Suprapubic skin (tissue), 4 donors: ENCODE measurements at regions not wholly inside any gene's neighbourhood (a gene's known extent, or its start where the extent isn't known, plus 50 kb on each side); places are given as distances from the start of the nearest gene placed in this dataset.

ENCODE experiments used
- DNase-seq, 2 donors: peaks; one replicate each; pipeline ENCODE4 v3.0.0-alpha.2; 2019; ENCODE audit warnings: low spot score in 2 of 2
- H3K27ac ChIP-seq: fragments of 200-600 bp; sonication (generic); one replicate; pipeline ENCODE4 v1.5.1; 2019
- H3K27me3 ChIP-seq: fragments of 200-600 bp; sonication (generic); one replicate; pipeline ENCODE4 v1.5.1; 2019
- H3K36me3 ChIP-seq: fragments of 200-600 bp; sonication (generic); one replicate; pipeline ENCODE4 v1.5.1; 2019
- H3K4me1 ChIP-seq: fragments of 200-600 bp; sonication (generic); one replicate; pipeline ENCODE4 v1.5.1; 2019
- H3K4me3 ChIP-seq: fragments of 200-600 bp; sonication (generic); one replicate; pipeline ENCODE4 v1.5.1; 2019; ENCODE audit warnings: mild to moderate bottlenecking
- H3K9me3 ChIP-seq: fragments of 200-600 bp; sonication (generic); one replicate; pipeline ENCODE4 v1.5.1; 2019
- CTCF ChIP-seq, 2 donors: fragments of 200-600 bp in 1 of 2; fragments of 450-650 bp in 1 of 2; sonication (generic) in 1 of 2; IDR thresholded peaks; one replicate each; pipeline ENCODE4 v1.5.1; 2016 to 2019; ENCODE audit warnings: antibody characterized with exemption in 2 of 2, mild to moderate bottlenecking in 1 of 2, moderate library complexity in 1 of 2
- EP300 ChIP-seq: sonication (generic); formaldehyde crosslinking; IDR thresholded peaks from one replicate; pipeline ENCODE4 v1.6.1; 2017; ENCODE audit warnings: antibody characterized with exemption
- POLR2A ChIP-seq, 2 donors: fragments of 450-650 bp; IDR thresholded peaks; one replicate each; pipeline ENCODE4 v1.6.1; 2017; ENCODE audit warnings: antibody characterized with exemption in 2 of 2, mild to moderate bottlenecking in 2 of 2, moderate library complexity in 2 of 2
- POLR2AphosphoS5 ChIP-seq, 3 donors: sonication (generic); formaldehyde crosslinking; IDR thresholded peaks; one replicate each; pipeline ENCODE4 v1.6.1; 2017; ENCODE audit warnings: antibody characterized with exemption in 3 of 3
- whole genome bisulfite sequencing: methylation state at CpG from one replicate; pipeline ENCODE4 v1.1.5; 2018; 5-methylcytosine and 5-hydroxymethylcytosine counted together

GRCh38 chrX:16418650-16419049 lies 231.3 kb upstream of the S100G start:
- DNase-seq: no peak
- Histone ChIP-seq H3K4me3 (no peak overlapping the region), H3K36me3 (no peaks in the 10 kb centered on the region), H3K27ac (no peak overlapping the region), H3K9me3 (no peaks in the 10 kb centered on the region), H3K4me1 (no peaks in the 10 kb centered on the region), H3K27me3 (no peaks in the 10 kb centered on the region)
- no peak for TF ChIP-seq POLR2AphosphoS5 (IDR thresholded peaks at IDR 0.05)
- no peak for TF ChIP-seq CTCF (IDR thresholded peaks at IDR 0.05)
- TF ChIP-seq EP300: no peak
- TF ChIP-seq POLR2A (IDR thresholded peaks at IDR 0.05): no peak

- DNase-seq: no peak
Measured at GRCh38 chrX:16427668-16428067, 222.3 kb upstream of the S100G start.

GRCh38 chrX:16429406-16429805 lies 220.6 kb upstream of the S100G start:
- TF ChIP-seq CTCF (IDR thresholded peaks at IDR 0.05) (no peak), POLR2A (IDR thresholded peaks at IDR 0.05) (no peak), EP300 (no peak), POLR2AphosphoS5 (IDR thresholded peaks at IDR 0.05) (no peak)
- no peak for DNase-seq
- H3K9me3 ChIP-seq: no peaks in the 10 kb centered on the region
- H3K27ac ChIP-seq: no peak overlapping the region
- WGBS: 69% methylated on average over 4 of the region's 4 CpGs
- H3K27me3 ChIP-seq: no peaks in the 10 kb centered on the region
- H3K36me3 ChIP-seq: no peaks in the 10 kb centered on the region
- H3K4me1 ChIP-seq: no peaks in the 10 kb centered on the region
- H3K4me3 ChIP-seq: no peak overlapping the region

More at GRCh38 chrX:16427668-16428067, 222.3 kb upstream of the S100G start:
- no peak overlapping the region for H3K27ac ChIP-seq
- H3K4me1 ChIP-seq: no peaks in the 10 kb centered on the region
- 83% methylated on average over 3 of the region's 3 CpGs for WGBS
- no peaks in the 10 kb centered on the region for H3K9me3 ChIP-seq
- H3K36me3 ChIP-seq: no peaks in the 10 kb centered on the region
- H3K4me3 ChIP-seq: no peak overlapping the region
- TF ChIP-seq CTCF (IDR thresholded peaks at IDR 0.05) (no peak), POLR2AphosphoS5 (IDR thresholded peaks at IDR 0.05) (no peak), POLR2A (IDR thresholded peaks at IDR 0.05) (no peak), EP300 (no peak)
- no peaks in the 10 kb centered on the region for H3K27me3 ChIP-seq

GRCh38 chrX:16431266-16431665 lies 218.7 kb upstream of the S100G start:
- TF ChIP-seq EP300 (no peak), POLR2A (IDR thresholded peaks at IDR 0.05) (no peak)
- no peak for DNase-seq
- H3K4me1 ChIP-seq: no peaks in the 10 kb centered on the region
- H3K27me3 ChIP-seq: no peaks in the 10 kb centered on the region
- no peaks in the 10 kb centered on the region for H3K36me3 ChIP-seq
- H3K9me3 ChIP-seq: no peaks in the 10 kb centered on the region
- WGBS: 95% methylated on average over 1 of the region's 1 CpG
- H3K4me3 ChIP-seq: no peak overlapping the region
- no peak overlapping the region for H3K27ac ChIP-seq

GRCh38 chrX:16433021-16433420 lies 216.9 kb upstream of the S100G start:
- 79% methylated on average over 3 of the region's 3 CpGs for WGBS
- Histone ChIP-seq H3K4me3 (no peak overlapping the region), H3K4me1 (no peaks in the 10 kb centered on the region), H3K27ac (no peak overlapping the region), H3K27me3 (no peaks in the 10 kb centered on the region), H3K36me3 (no peaks in the 10 kb centered on the region), H3K9me3 (no peaks in the 10 kb centered on the region)
- TF ChIP-seq POLR2A (IDR thresholded peaks at IDR 0.05) (no peak), POLR2AphosphoS5 (IDR thresholded peaks at IDR 0.05) (no peak), EP300 (no peak), CTCF (IDR thresholded peaks at IDR 0.05) (no peak)
- DNase-seq: no peak

GRCh38 chrX:16435399-16435986 lies 214.5 kb upstream of the S100G start:
- Histone ChIP-seq H3K27me3 (no peaks in the 10 kb centered on the region), H3K4me1 (no peaks in the 10 kb centered on the region), H3K27ac (no peak overlapping the region), H3K9me3 (no peaks in the 10 kb centered on the region), H3K4me3 (no peak overlapping the region), H3K36me3 (no peaks in the 10 kb centered on the region)
- no peak for DNase-seq
- WGBS: 89% methylated on average over 2 of the region's 2 CpGs
- TF ChIP-seq POLR2A (IDR thresholded peaks at IDR 0.05) (no peak), EP300 (no peak), CTCF (IDR thresholded peaks at IDR 0.05) (no peak), POLR2AphosphoS5 (IDR thresholded peaks at IDR 0.05) (no peak)
